ENCODE measurements at regions not wholly inside any gene's neighbourhood (a gene's known extent, or its start where the extent isn't known, plus 50 kb on each side); places are given as distances from the start of the nearest gene placed in this dataset.
"Not testable (repeated sequence)": the region's sequence is repeated elsewhere in the genome, so short reads cannot be mapped to it uniquely, and the experiment has no call there.

GRCh38 chr7:106523482-106523881 lies 137.5 kb downstream of the CCDC71L start:
- DNase-seq = no peak

- DNase-seq = no peak
Observed at GRCh38 chr7:106522696-106523095, 138.3 kb downstream of the CCDC71L start.

- DNase-seq = no peak
Observed at GRCh38 chr7:106521541-106521940, 139.4 kb downstream of the CCDC71L start.

DNA sequence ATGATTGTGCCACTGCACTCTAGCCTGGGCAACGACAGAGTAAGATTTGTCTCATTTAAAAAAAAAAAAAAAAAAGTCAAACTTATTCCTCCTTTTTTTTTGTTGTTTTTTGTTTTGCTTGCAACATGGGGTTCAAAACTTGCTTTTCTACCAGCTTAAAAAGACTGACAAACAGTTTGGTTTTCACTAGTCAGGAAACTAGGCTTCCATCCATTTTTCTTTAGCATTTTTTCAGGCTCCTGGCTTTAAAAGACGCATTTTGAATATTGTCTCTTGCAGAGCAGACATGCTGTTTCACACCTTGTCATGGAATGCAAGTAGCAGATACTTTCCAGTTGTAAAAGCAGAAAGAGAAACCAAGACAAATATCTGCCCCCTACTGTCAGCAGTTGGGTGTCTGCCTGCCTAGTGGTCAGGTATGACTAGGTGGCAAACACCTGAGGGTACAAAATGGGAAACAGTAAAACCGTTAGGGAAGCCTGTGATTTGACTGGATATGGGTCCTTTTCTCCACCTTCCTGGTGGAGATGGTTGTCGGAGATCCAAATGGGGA lies 139.9 kb downstream of the CCDC71L start:
- no peak for DNase-seq

- no peak for DNase-seq
Observed at GRCh38 chr7:106518967-106519366, 142.0 kb downstream of the CCDC71L start.

- no peak for DNase-seq
Observed at GRCh38 chr7:106518239-106518638, 142.7 kb downstream of the CCDC71L start.

DNA sequence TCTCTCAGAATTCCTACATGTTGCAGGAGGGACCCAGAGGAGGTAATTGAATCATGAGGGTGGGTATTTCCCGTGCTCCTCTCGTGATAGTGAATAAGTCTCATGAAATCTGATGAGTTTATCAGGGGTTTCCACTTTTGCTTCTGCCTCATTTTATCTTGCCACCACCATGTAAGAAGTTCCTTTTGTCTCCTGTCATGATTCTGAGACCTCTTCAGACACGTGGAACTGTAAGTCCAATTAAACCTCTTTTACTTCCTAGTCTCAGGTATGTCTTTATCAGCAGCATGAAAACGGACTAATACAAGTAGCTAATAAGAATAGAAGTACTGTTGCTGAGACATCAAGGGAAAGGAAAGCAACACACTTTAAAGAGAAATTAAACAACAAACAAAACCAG lies 143.4 kb downstream of the CCDC71L start:
- no peak for DNase-seq

DNA sequence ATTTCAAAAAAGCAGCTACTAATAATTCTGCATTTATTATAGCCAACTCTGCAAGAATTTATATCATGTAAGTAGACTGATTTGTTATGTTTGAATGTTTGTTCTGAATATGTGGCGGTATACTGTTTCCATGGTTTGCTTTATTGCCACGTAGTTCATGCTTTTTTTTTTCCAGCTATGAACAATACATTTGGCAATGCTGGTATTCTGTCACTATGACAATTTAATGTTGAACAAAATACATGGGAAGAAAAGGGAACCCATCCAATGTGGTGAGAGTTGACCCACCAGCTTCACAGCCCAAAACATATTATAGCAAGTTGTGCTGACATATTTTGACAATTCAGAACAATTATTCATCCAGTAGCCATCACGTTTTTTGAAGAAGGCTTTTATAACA lies 145.6 kb downstream of the CCDC71L start:
- DNase-seq = no peak

DNA sequence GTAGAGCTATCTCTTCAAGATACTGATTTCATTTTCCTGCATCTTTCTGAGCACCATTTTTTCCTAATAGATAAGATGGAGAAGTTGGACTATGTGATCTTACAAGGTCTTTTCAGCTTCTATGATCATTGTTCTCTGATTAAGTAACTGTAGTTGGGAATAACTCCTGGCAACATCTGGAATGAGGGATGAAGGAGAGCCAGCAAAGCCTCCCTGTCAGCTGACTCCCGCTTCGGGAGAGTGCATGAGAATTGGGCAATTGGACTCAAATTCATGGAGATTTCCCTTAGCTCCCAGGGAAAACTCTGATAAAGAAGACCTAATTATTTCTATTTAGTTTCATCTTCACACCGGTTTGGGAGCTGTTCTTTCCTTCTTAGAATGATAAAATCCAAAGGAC lies 146.1 kb downstream of the CCDC71L start:
- no peak for DNase-seq

- no peak for DNase-seq
Observed at GRCh38 chr7:106512217-106512616, 148.7 kb downstream of the CCDC71L start.

DNA sequence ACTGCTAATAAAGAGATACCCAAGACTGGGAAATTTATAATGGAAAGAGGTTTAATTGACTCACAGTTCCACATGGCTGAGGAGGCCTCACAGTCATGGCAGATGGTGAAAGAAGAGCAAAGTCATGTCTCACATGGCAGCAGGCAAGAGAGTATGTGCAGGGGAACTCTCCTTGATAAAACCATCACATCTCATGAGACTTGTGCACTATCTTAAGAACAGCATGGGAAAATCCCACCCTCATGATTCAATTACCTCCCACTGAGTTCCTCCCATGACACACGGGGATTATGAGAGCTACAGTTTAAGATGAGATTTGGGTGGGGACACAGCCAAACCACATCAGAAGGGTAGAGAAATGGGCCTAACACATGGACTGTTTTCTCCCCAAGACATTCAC lies 156.3 kb downstream of the CCDC71L start:
- DNase-seq = no peak

- no peak for DNase-seq
Observed at GRCh38 chr7:106504207-106504606, 156.8 kb downstream of the CCDC71L start.

DNA sequence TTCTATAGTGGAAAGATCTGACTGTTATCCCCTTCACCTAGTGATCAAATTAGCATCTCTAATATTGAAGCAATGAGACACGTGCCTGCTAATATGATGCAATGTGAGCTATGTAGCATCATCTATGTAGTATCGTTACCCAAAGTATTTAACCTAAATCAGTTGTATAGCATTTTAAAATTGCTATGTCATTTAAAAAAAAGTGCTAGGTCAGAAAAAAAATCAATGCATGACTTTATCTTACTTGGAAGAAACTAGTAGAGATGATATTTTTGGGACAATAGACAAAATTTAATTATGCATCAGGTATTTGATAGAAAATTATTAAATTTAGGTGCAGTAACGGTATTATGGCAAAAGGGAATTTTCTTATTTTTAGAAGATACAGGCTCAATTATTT lies 157.3 kb downstream of the CCDC71L start:
- no peak for DNase-seq

GRCh38 chr7:106501605-106502580 lies 159.1 kb downstream of the CCDC71L start:
- DNase-seq = no peak

GRCh38 chr7:106499897-106500296 lies 161.1 kb downstream of the CCDC71L start:
- DNase-seq = no peak

DNA sequence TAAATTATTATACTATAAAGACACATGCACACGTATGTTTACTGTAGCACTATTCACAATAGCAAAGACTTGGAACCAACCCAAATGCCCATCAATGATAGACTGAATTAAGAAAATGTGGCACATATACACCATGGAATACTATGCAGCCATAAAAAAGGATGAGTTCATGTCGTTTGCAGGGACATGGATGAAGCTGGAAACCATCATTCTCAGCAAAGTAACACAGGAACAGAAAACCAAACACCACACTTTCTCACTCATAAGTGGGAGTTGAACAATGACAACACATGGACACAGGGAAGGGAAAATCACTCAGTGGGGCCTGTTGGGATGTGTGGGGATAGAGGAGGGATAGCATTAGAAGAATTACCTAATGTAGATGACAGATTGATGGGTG lies 163.0 kb downstream of the CCDC71L start:
- DNase-seq = not testable (repeated sequence)

DNA sequence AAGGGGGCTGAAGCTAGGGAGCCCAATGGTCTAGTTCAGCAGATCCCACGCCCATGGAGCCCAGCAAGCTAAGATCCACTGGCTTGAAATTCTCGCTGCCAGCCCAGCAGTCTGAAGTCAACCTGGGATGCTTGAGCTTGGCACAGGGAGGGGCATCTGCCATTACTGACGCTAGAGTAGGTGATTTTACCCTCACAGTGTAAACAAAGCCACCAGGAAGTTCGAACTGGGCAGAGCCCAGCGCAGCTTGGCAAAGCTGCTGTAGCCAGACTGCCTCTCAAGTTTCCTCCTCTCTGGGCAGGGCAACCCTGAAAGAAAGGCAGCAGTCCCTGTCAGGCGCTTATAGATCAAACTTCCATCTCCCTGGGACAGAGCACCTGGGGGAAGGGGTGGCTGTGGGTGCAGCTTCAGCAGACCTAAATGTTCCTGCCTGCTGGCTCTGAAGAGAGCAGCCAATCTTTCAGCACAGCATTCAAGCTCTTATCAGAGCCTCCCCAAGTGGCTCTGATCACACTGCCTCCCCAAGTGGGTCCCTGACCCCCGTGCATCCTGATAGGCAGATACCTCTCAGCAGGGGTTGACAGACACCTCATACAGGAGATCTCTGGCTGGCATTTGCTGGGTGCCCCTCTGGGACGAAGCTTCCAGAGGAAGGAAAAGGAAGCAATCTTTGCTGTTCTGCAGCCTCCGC lies 167.8 kb downstream of the CCDC71L start:
- DNase-seq = no peak

DNA sequence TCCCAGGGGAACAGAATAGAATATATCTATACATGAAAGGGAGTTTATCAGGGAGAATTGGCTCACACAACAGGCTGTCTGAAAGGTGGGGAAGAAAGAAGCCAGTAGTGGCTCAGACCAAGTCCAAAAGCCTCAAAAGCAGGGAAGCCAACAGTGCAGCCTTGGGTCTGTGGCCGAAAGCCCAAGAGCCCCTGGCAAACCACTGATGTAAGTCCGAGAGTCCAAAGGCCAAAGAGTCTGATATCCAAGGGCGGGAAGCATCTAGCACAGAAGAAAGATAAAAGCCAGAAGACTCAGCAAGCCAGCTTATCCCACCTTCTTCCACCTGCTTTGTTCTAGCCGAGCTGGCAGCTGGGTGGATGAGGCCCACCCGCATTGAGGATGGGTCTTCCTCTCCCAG lies 172.5 kb downstream of the CCDC71L start:
- DNase-seq = no peak

GRCh38 chr7:106487892-106488291 lies 173.1 kb downstream of the CCDC71L start:
- no peak for DNase-seq

DNA sequence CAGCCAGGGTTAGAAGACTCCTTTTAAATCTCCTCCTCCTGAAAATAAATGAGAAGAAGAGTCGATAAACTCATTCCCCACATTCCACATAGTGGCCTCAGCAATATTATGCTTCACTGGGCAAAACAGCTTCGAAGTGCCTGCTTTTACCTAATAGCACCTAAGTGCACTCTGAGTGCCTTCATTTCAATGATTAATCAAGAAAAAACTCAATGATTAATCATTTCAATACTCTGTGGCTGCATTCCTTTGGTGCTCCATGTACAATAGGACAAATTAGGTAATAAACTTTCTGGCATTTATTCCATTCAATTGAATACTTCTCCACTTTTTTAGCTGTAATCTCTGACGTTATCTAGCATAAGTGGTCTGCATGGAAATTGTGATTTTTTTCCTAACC lies 174.6 kb downstream of the CCDC71L start:
- no peak for DNase-seq

GRCh38 chr7:106485919-106486318 lies 175.0 kb downstream of the CCDC71L start:
- DNase-seq = no peak

DNA sequence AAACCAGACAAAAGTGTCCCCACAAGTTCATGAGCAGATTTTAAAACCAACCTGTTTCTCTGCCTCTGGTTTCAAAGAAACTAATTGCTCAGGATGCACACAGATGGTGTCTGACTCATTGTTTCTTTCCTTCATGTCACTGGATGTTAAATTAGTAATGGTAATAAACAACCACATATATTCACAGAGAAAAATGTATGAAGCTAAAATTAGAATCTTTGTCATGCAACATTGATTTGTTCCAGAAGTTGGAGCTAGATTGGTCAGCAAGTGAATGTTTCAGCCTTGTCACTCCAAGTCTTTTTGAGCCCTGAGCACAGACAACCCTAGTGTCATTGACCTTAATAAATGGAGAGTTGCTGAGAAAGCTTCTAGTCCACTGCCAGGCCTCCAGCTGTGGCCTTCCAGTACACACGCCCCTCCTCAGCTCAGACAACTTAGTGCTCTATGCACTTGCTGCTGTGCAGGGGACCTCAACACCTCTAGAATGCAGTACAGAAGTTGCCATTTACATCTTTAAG lies 175.9 kb downstream of the CCDC71L start:
- no peak for DNase-seq

DNA sequence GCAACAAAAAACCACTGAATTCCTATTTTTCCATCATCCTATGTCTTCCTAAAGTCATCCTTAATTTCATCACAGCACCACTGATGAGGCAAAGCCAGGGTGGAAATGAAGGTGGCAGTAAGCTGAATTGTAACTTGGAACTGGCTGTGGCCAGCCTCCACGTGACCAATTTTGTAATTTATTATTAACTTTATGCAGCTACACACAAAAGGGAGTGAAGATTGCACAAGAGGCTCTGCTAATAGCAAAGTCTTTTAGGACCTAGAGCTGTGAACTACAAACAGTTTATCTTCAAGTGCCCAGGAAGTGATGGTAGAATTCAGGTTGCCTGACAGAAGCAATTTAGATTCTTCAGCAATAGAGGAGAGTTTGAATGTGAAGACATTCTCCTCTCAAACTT lies 176.4 kb downstream of the CCDC71L start:
- DNase-seq = no peak

All from hindlimb muscle (tissue), 1 donor.